ENCODE measurements at regions not wholly inside any gene's neighbourhood (a gene's known extent, or its start where the extent isn't known, plus 50 kb on each side); places are given as distances from the start of the nearest gene placed in this dataset.

DNA sequence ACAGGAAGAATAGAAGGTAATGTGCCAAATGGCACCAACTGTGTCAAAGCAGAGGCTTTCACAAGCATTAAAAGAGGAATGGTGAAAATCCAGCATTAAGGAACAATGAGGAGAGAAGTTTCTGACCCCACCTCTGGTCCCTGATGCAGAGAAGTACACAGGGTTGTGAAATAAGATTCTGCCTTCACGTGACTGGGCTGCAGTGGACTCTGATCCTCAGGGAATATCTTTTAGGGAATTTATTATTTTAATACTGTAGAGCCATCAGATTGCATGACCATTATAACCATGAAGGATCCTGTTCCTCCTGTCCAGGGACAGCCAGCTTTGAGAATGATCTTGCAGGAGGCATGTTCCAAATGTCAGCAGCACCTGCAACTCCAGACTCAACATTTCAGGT lies 74.4 kb upstream of the FAR1 start:
- Histone ChIP-seq H2BK120ac (ENCODE audit: low read depth, low read length) (no peak overlapping the region), H3K4ac (ENCODE audit: low read depth, low read length) (no peak overlapping the region), H2BK15ac (ENCODE audit: low read depth, low read length) (no peak overlapping the region), H2AFZ (replicated peaks; ENCODE audit: low read length, poor library complexity) (no peak overlapping the region), H3K79me1 (ENCODE audit: low read depth in 1 of 2, low read length in 2 of 2) (no peaks in the 10 kb centered on the region), H3K9ac (ENCODE audit: low read depth, low read length) (no peak overlapping the region), H4K8ac (ENCODE audit: low read depth in 2 of 2, low read length in 2 of 2) (no peak overlapping the region), H2BK20ac (ENCODE audit: low read depth, low read length) (no peak overlapping the region), H3K4me2 (ENCODE audit: low read depth, low read length) (no peak overlapping the region), H3K36me3 (ENCODE audit: control insufficient read depth, insufficient read depth, low read length) (no peaks in the 10 kb centered on the region), H3K27me3 (ENCODE audit: control insufficient read depth, insufficient read depth, low read length) (no peaks in the 10 kb centered on the region), H4K5ac (ENCODE audit: low read depth, low read length) (no peak overlapping the region), H3K27ac (ENCODE audit: insufficient read depth, low read length) (no peak overlapping the region), H3K56ac (ENCODE audit: extremely low read depth, insufficient read depth, low read length) (no peak overlapping the region), H4K91ac (ENCODE audit: insufficient read depth, low read depth, low read length) (no peak overlapping the region), H2BK5ac (ENCODE audit: low read depth, low read length, poor library complexity, severe bottlenecking) (no peak overlapping the region), H3K18ac (ENCODE audit: low read depth, low read length) (no peak overlapping the region), H2AK5ac (ENCODE audit: low read depth, low read length) (no peak overlapping the region), H3K9me3 (ENCODE audit: control insufficient read depth, insufficient read depth, low read length) (no peaks in the 10 kb centered on the region), H2AK9ac (replicated peaks; ENCODE audit: low read depth, low read length, poor library complexity) (no peak overlapping the region), H3K4me3 (ENCODE audit: insufficient read depth, low read depth, low read length) (no peak overlapping the region), H3K23ac (ENCODE audit: low read depth, low read length) (no peak overlapping the region), H3K4me1 (ENCODE audit: control insufficient read depth, insufficient read depth, low read length) (no peaks in the 10 kb centered on the region; the same call in 1 of the 2 replicates), H3K9me1 (ENCODE audit: insufficient read depth, low read length) (no peaks in the 10 kb centered on the region), H3K14ac (replicated peaks; ENCODE audit: low read depth, low read length) (no peak overlapping the region), H4K20me1 (ENCODE audit: insufficient read depth, low read length) (no peaks in the 10 kb centered on the region)
- ATAC-seq (ENCODE audit: low read depth) (no peak), DNase-seq (no peak)
- dilution Hi-C loops (cut with HindIII; ENCODE audit: low sequenced_read_pairs, unreplicated experiment) = no loop called here
- BruUV-seq (replicated peaks) = no TSS peak
- CTCF ChIA-PET = no interaction called here
- in situ Hi-C loops (cut with MboI; ENCODE audit: low sequenced_read_pairs) = no loop called here
- WGBS, 2 experiments (ENCODE audit: extremely low coverage in 2 of 2, insufficient read length in 1 of 2) = no CpG with 5 or more reads among the region's 1 CpG
- intact Hi-C loops (cut with micrococcal nuclease) = no loop called here
- POLR2A ChIA-PET (ENCODE audit: unreplicated experiment) = no interaction called here
- TF ChIP-seq MAZ (IDR thresholded peaks at IDR 0.05; ENCODE audit: borderline replicate concordance, low read depth, low read length) (no peak), CEBPB (IDR thresholded peaks at IDR 0.05; ENCODE audit: low read depth, low read length) (no peak), NFE2L2 (IDR thresholded peaks at IDR 0.05; ENCODE audit: low read depth, low read length) (no peak), RFX5 (IDR thresholded peaks at IDR 0.05; ENCODE audit: low read depth, low read length) (no peak), RCOR1 (IDR thresholded peaks at IDR 0.05; ENCODE audit: insufficient replicate concordance, low read length) (no peak), CHD1 (IDR thresholded peaks at IDR 0.05; ENCODE audit: low read depth, low read length) (no peak), MXI1 (IDR thresholded peaks at IDR 0.05; ENCODE audit: borderline replicate concordance, low read depth, low read length) (no peak)
- TF ChIP-seq, protein P1, sequence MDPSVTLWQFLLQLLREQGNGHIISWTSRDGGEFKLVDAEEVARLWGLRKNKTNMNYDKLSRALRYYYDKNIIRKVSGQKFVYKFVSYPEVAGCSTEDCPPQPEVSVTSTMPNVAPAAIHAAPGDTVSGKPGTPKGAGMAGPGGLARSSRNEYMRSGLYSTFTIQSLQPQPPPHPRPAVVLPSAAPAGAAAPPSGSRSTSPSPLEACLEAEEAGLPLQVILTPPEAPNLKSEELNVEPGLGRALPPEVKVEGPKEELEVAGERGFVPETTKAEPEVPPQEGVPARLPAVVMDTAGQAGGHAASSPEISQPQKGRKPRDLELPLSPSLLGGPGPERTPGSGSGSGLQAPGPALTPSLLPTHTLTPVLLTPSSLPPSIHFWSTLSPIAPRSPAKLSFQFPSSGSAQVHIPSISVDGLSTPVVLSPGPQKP (IDR thresholded peaks at IDR 0.05; ENCODE audit: borderline replicate concordance, low read depth, low read length) = no peak

Data from IMR-90 (cell line).